ENCODE measurements at regions not wholly inside any gene's neighbourhood (a gene's known extent, or its start where the extent isn't known, plus 50 kb on each side); places are given as distances from the start of the nearest gene placed in this dataset.

GRCh38 chr16:73233846-73234424 is 186.0 kb upstream of the ZFHX3 start:
- Mint-ChIP-seq H3K27ac (no peak overlapping the region), H3K27me3 (no peaks in the 10 kb centered on the region), H3K4me1 (no peaks in the 10 kb centered on the region), H3K9me3 (no peaks in the 10 kb centered on the region), H3K4me3 (no peak overlapping the region), H3K36me3 (no peaks in the 10 kb centered on the region)
- no peak for DNase-seq

GRCh38 chr16:73233329-73233765 is 185.4 kb upstream of the ZFHX3 start:
- Mint-ChIP-seq H3K27me3 (no peaks in the 10 kb centered on the region), H3K4me1 (no peaks in the 10 kb centered on the region), H3K4me3 (no peak overlapping the region), H3K36me3 (no peaks in the 10 kb centered on the region), H3K9me3 (no peaks in the 10 kb centered on the region), H3K27ac (no peak overlapping the region)
- no peak for DNase-seq

- Mint-ChIP-seq H3K9me3 (no peaks in the 10 kb centered on the region), H3K4me1 (no peaks in the 10 kb centered on the region), H3K36me3 (no peaks in the 10 kb centered on the region), H3K27me3 (no peaks in the 10 kb centered on the region), H3K4me3 (no peak overlapping the region), H3K27ac (no peak overlapping the region)
- no peak for DNase-seq
Measured at GRCh38 chr16:73232555-73233328, 184.8 kb upstream of the ZFHX3 start.

GRCh38 chr16:73231944-73232554 is 184.1 kb upstream of the ZFHX3 start:
- H3K9me3 Mint-ChIP-seq, result no peaks in the 10 kb centered on the region
- H3K4me3 Mint-ChIP-seq, result no peak overlapping the region

DNA sequence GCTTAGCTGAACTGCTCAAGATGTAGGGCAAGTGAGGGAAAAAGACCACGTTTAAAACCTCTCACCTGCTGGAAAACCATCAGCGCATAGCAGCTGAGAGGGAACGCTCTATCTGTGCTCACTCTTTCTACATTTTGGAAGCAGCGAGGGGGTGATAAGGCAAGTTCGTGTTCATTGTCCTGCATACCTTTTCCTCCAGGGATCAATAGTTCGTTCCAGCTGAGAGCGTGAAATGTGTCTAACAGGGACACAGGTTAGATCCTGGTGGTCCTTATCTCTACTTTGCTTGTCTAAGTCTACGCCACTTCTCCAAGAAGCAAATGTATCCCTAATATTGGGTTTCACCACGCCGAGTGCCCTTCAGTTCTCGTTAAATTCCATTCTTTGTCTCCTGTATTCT is 183.5 kb upstream of the ZFHX3 start:
- Mint-ChIP-seq H3K4me1 (no peaks in the 10 kb centered on the region), H3K9me3 (no peaks in the 10 kb centered on the region), H3K27me3 (no peaks in the 10 kb centered on the region), H3K36me3 (no peaks in the 10 kb centered on the region), H3K27ac (no peak overlapping the region), H3K4me3 (no peak overlapping the region)
- no peak for DNase-seq

More at GRCh38 chr16:73231944-73232554, 184.1 kb upstream of the ZFHX3 start:
- no peaks in the 10 kb centered on the region for H3K36me3 Mint-ChIP-seq
- no peak overlapping the region for H3K27ac Mint-ChIP-seq
- DNase-seq, result no peak
- H3K27me3 Mint-ChIP-seq, result no peaks in the 10 kb centered on the region
- no peaks in the 10 kb centered on the region for H3K4me1 Mint-ChIP-seq

- Mint-ChIP-seq H3K4me1 (no peaks in the 10 kb centered on the region), H3K4me3 (no peak overlapping the region), H3K27ac (no peak overlapping the region), H3K27me3 (no peaks in the 10 kb centered on the region), H3K9me3 (no peaks in the 10 kb centered on the region), H3K36me3 (no peaks in the 10 kb centered on the region)
- DNase-seq, result no peak
Measured at GRCh38 chr16:73230651-73231050, 182.7 kb upstream of the ZFHX3 start.

DNA sequence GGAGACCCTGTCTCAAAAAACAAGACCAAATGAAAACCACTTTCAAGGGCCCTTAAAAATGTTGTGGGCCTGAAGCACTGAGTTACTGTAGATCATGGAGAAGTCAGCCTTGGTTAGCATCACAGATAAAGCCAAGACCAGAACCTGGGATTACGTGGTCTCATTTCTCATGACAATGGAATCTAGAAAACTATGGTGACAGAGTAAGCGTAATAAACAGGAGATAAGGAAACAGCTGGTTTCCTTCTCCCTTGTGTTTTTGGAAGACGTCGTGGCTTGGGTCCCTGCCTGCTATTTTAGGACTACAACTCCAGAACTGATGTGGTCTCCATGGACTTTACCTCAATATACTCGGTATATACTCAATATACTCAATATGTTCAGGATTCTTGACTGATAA is 180.7 kb upstream of the ZFHX3 start:
- no peaks in the 10 kb centered on the region for H3K36me3 Mint-ChIP-seq
- no peaks in the 10 kb centered on the region for H3K27me3 Mint-ChIP-seq
- no peaks in the 10 kb centered on the region for H3K4me1 Mint-ChIP-seq
- no peaks in the 10 kb centered on the region for H3K9me3 Mint-ChIP-seq
- H3K27ac Mint-ChIP-seq, result no peak overlapping the region
- DNase-seq, result no peak
- no peak overlapping the region for H3K4me3 Mint-ChIP-seq

DNA sequence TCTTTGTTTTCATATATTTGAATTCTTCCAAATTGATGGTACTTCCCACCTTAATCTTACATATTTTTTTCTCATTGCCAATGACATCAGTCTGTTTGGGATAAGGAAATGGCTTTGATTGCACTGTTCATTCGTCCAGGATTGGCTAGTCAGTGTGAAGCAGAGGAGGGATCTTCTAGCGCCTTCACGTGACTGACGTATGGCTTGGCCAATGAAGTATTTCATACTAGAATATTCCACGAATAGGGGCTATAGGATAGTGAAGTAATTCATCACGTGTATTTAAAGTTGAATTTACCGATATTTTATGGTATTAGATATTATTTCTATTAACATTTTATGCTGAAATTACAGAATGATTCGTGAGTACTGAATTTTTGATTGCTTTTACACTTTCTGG is 178.7 kb upstream of the ZFHX3 start:
- H3K9me3 Mint-ChIP-seq, result no peaks in the 10 kb centered on the region
- no peaks in the 10 kb centered on the region for H3K36me3 Mint-ChIP-seq
- H3K4me1 Mint-ChIP-seq, result no peaks in the 10 kb centered on the region
- H3K4me3 Mint-ChIP-seq, result no peak overlapping the region
- no peak for DNase-seq
- no peak overlapping the region for H3K27ac Mint-ChIP-seq
- H3K27me3 Mint-ChIP-seq, result no peaks in the 10 kb centered on the region

- Mint-ChIP-seq H3K4me1 (no peaks in the 10 kb centered on the region), H3K36me3 (no peaks in the 10 kb centered on the region), H3K27ac (no peak overlapping the region), H3K27me3 (no peaks in the 10 kb centered on the region), H3K4me3 (no peak overlapping the region), H3K9me3 (no peaks in the 10 kb centered on the region)
- no peak for DNase-seq
Measured at GRCh38 chr16:73225983-73226382, 178.1 kb upstream of the ZFHX3 start.

- Mint-ChIP-seq H3K4me3 (no peak overlapping the region), H3K9me3 (peaks cover 3% of the 10 kb centered on the region), H3K4me1 (no peaks in the 10 kb centered on the region), H3K27me3 (peaks cover 5% of the 10 kb centered on the region), H3K36me3 (no peaks in the 10 kb centered on the region), H3K27ac (no peak overlapping the region)
- no peak for DNase-seq
Measured at GRCh38 chr16:73220836-73221235, 172.9 kb upstream of the ZFHX3 start.

DNA sequence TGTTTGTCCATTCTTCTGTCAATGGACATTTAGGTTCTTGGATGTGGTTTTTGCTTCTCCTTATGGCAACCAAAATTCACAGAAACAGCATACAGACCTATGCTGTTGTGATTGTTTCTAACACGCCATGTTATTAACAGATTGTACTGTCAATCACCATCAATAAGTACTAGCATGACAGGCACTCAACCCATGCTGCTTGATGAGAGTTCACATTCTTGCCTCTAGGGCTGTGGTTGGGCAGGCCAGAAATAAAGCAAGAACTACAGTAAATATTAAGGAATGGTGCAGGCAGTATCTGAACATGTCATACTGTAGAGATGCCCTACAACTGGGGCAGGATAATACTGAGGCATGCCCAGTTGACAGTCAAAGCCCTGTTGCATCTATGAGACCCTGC is 171.2 kb upstream of the ZFHX3 start:
- Mint-ChIP-seq H3K9me3 (peaks cover 5% of the 10 kb centered on the region), H3K27me3 (peaks cover 5% of the 10 kb centered on the region), H3K36me3 (no peaks in the 10 kb centered on the region), H3K4me1 (no peaks in the 10 kb centered on the region), H3K4me3 (no peak overlapping the region), H3K27ac (no peak overlapping the region)
- DNase-seq, result no peak

- peaks cover 5% of the 10 kb centered on the region for H3K27me3 Mint-ChIP-seq
- H3K36me3 Mint-ChIP-seq, result no peaks in the 10 kb centered on the region
- H3K9me3 Mint-ChIP-seq, result peaks cover 5% of the 10 kb centered on the region
- no peak for DNase-seq
- no peak overlapping the region for H3K4me3 Mint-ChIP-seq
- H3K27ac Mint-ChIP-seq, result no peak overlapping the region
- no peaks in the 10 kb centered on the region for H3K4me1 Mint-ChIP-seq
Measured at GRCh38 chr16:73217654-73218053, 169.7 kb upstream of the ZFHX3 start.

DNA sequence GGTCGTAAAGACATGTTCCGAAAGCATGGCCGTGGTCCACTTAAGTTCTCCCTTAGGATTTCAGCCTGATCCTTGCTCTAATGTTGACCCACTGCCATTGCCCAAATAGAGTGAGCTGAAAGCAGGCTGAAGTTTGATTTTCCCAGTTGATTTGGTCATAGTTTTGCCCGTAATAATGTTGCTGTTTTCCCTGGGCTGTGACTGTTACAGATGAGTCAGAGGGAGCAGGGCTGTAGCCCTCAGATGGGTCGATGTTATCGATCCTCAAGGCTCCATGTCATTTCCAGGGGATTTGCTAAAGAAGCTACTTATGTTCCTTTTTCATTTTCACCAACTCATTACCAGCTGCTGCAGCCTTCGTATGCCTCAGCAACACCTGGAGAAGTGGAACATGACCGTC is 169.0 kb upstream of the ZFHX3 start:
- H3K4me1 Mint-ChIP-seq, result no peaks in the 10 kb centered on the region
- H3K36me3 Mint-ChIP-seq, result no peaks in the 10 kb centered on the region
- peaks cover 5% of the 10 kb centered on the region for H3K27me3 Mint-ChIP-seq
- peaks cover 5% of the 10 kb centered on the region for H3K9me3 Mint-ChIP-seq
- no peak overlapping the region for H3K4me3 Mint-ChIP-seq
- no peak overlapping the region for H3K27ac Mint-ChIP-seq
- DNase-seq, result no peak

DNA sequence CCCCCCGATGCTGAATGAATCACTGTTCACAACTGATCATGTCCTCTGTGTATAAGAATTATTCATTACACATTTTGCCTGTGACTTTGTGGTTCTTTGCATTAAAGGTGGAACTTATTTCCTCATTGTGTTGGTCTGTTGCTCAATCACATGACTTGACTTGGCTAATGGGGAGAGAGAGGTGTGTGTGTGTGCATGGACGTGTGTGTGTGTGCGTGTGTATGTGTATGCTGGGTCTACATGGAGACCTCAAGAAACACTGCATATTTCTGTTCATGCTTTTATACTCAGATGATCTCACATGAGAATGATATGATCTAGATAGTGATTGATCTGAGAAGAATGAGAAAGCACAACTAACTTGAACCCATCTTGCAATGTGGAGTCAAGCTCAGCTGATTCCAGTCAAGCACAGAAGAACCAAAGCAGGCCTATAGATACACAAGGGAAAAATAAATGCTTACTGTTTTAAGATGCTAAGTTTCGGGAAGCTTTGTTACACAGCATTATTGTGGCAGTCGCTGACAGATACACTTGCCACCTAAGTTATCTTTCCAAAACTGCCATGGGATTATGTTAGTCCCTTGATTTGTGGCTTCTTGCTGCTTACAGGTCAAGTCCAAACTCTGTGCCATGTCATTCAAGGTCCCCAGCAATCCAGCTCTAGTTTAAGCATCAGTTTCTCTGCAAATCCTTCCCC is 167.9 kb upstream of the ZFHX3 start:
- no peak overlapping the region for H3K4me3 Mint-ChIP-seq
- H3K27ac Mint-ChIP-seq, result no peak overlapping the region
- no peak for DNase-seq
- H3K36me3 Mint-ChIP-seq, result no peaks in the 10 kb centered on the region
- no peaks in the 10 kb centered on the region for H3K4me1 Mint-ChIP-seq
- peaks cover 4% of the 10 kb centered on the region for H3K27me3 Mint-ChIP-seq
- H3K9me3 Mint-ChIP-seq, result peaks cover 5% of the 10 kb centered on the region

Data from activated naive CD8-positive, alpha-beta T cell treated with anti-CD3 and anti-CD28 coated beads for 36 hours (primary cell).